Daoy (cell line): ENCODE measurements at regions not wholly inside any gene's neighbourhood (a gene's known extent, or its start where the extent isn't known, plus 50 kb on each side); places are given as distances from the start of the nearest gene placed in this dataset.

Source experiments
- DNase-seq: peaks from one replicate; pipeline ENCODE4 v3.0.0-alpha.2; 2015; ENCODE audit warnings: low read depth

DNA sequence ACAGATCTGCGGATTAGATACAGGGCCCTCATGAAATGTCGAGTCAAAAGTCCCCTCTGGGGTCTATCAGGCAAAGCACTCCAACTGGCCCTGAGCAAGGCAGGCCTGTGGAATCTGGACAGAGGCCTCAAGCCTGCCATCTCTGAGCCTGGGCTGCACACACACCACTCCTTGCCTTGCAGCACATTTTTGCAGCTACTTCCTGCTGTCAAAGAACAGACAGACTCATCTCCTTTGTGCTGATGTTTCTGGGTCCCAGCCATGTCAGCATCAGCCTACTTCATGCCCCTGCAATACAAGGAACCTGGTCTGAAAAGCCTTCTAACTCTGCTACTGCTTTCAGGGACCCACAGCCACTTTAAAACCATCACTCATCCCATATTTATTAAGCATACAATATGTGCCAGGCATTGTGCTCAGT lies 60.6 kb upstream of the IL12A start:
- peak; percentile 38 for DNase-seq

DNA sequence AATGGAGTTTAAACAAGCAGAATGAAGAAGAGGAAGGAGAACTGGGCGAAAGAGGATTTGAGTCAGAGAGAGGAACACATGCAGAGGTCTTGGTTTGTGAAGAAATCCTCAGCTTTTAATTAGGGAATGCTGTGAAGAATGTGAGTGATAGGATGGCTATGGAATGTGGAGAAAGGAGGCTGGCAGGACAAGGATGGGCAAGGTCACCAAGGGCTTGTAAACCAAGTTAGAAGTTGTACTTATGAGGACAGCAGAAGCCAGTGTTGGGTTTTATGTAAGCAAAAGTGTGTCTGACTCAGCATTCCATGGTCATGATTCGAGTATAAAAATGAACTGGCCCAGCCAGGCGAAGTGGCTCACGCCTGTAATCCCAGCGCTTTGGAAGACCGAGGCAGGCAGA lies 60.0 kb upstream of the IL12A start:
- DNase-seq: peak; percentile 93

- peak; percentile 81 for DNase-seq
These were observed 59.2 kb upstream of the IL12A start for GRCh38 chr3:159929171-159930141.

GRCh38 chr3:159934216-159934615 lies 54.4 kb upstream of the IL12A start:
- DNase-seq: no peak

GRCh38 chr3:159936541-159936940 lies 52.1 kb upstream of the IL12A start:
- no peak for DNase-seq

DNA sequence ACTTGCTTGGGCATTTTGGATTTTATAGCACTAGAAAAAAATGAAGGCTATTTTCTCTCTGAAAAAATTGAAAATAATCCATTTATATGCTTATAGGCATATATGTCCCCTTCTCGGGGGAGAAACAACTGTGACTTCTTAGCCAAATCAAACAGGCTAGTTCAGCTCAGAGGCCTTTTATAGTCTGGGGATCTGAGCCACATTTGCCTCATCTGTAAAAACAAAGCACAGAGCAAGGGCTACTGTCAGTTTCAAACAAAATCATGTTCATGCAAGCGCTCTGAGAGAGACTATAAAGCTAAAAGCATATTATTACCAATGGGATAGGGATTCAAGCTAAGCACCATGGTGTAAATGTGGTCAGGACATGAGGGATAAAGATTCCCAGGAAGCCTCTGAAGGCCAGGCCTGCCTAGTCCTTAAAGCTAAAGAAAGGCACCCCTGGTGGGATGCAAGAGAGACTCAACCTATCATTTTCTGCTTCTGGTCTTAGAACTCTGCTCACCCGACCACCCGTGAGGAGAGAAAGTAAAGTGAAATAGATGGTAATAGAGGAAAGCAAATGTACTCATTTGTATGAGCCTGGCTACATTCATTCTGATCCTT lies 51.0 kb upstream of the IL12A start:
- DNase-seq: no peak

GRCh38 chr3:159938714-159939113 lies 49.9 kb upstream of the IL12A start:
- DNase-seq: no peak
